HFF-Myc (cell line): ENCODE measurements at regions not wholly inside any gene's neighbourhood (a gene's known extent, or its start where the extent isn't known, plus 50 kb on each side); places are given as distances from the start of the nearest gene placed in this dataset.

Source experiments
- DNase-seq: peaks from one replicate; pipeline ENCODE4 v3.0.0-alpha.2; 2011; ENCODE audit warnings: low read depth; ENCODE audit errors: extremely low read depth
- H3K4me3 ChIP-seq: replicated peaks from 2 replicates; pipeline ENCODE4 v1.5.1; 2011; ENCODE audit warnings: low read depth, mild to moderate bottlenecking, control low read depth, low read length
- TF ChIP-seq, protein P1 (sequence below): IDR thresholded peaks from 2 replicates; pipeline ENCODE4 v1.5.1; 2012; ENCODE audit warnings: mild to moderate bottlenecking, low read depth, low read length, control low read depth; ENCODE audit errors: missing control alignments

DNA sequence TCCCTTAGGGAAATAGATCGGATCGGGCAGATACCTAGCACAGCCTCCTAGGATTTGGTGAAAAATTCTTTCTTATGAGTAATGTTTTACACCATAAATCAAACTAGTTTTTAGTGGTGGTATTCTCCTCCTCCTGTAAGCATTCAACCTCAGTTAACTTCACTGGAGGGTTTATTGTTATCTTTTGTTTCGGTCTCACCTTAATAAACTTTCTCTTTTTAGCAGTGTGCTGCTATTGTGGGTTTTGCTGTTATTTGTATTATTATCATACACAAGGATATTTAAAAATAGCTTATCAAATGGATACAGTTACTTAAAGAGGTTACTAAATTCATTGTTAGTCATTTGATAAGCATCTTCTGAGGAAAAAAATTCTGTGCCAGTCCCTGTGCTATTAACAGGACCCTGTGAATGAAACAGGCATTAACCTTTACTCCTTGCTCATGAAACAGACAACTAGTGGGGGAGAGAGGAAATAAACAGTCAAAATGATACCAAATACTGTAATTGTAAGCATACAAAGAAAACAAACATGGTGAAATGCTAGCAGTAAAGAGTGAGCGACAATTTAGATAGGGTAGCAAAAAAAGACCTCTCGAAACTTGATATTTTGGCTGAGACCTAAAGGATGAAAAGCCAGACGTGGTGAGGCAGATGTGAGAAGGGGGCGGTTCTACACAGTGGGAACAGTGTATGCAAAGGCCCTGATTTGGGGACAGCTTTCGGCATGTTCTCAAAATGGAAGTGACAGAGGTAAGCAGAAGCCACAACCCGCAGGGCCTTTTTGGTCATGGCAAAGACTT is 178.7 kb upstream of the SOX5 start:
- DNase-seq, result no peak
- TF ChIP-seq, protein P1, sequence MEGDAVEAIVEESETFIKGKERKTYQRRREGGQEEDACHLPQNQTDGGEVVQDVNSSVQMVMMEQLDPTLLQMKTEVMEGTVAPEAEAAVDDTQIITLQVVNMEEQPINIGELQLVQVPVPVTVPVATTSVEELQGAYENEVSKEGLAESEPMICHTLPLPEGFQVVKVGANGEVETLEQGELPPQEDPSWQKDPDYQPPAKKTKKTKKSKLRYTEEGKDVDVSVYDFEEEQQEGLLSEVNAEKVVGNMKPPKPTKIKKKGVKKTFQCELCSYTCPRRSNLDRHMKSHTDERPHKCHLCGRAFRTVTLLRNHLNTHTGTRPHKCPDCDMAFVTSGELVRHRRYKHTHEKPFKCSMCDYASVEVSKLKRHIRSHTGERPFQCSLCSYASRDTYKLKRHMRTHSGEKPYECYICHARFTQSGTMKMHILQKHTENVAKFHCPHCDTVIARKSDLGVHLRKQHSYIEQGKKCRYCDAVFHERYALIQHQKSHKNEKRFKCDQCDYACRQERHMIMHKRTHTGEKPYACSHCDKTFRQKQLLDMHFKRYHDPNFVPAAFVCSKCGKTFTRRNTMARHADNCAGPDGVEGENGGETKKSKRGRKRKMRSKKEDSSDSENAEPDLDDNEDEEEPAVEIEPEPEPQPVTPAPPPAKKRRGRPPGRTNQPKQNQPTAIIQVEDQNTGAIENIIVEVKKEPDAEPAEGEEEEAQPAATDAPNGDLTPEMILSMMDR, result no peak
- H3K4me3 ChIP-seq, result no peak overlapping the region

GRCh38 chr12:24125280-24125679 is 175.8 kb upstream of the SOX5 start:
- TF ChIP-seq, protein P1, result no peak
- no peak for DNase-seq
- no peak overlapping the region for H3K4me3 ChIP-seq

DNA sequence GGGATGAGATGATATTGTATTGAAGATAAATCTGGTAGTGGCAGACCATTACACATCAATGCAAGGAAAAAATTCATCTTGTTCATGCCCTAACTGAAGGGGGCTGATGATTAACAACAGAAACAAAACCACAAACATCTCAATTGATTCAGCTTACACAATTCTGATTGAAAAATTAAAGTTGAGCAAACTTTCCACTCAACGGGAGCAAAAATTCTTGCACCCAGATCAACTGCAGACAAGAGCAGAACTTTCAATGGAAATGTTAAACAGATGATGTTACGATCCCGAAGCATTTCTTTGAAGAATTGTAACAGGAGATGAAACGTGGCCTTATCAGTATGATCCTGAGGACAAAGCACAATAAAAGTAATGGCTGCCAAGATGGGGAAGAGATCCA is 172.4 kb upstream of the SOX5 start:
- no peak for DNase-seq
- H3K4me3 ChIP-seq, result no peak overlapping the region
- TF ChIP-seq, protein P1, result no peak

GRCh38 chr12:24118668-24119067 is 169.2 kb upstream of the SOX5 start:
- TF ChIP-seq, protein P1, result no peak
- H3K4me3 ChIP-seq, result no peak overlapping the region
- no peak for DNase-seq

DNA sequence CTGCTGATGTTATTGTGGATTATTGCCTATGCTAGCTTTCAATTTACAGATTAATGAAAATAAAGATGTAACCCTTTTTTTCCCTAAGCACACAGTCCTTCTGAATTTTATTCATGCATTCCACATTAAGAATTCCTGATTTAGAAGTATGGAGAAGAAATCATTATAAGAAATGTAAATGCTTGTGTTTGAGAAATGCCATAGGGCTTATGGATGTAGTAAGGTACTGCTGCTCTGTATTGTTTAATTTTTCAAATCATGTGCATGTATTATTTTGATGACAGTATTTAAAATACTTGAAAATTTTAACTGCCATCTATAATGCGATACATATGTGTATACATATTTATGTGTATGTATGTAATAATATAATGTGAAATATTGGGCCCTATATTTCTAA is 167.1 kb upstream of the SOX5 start:
- DNase-seq, result no peak
- TF ChIP-seq, protein P1, result no peak
- no peak overlapping the region for H3K4me3 ChIP-seq

DNA sequence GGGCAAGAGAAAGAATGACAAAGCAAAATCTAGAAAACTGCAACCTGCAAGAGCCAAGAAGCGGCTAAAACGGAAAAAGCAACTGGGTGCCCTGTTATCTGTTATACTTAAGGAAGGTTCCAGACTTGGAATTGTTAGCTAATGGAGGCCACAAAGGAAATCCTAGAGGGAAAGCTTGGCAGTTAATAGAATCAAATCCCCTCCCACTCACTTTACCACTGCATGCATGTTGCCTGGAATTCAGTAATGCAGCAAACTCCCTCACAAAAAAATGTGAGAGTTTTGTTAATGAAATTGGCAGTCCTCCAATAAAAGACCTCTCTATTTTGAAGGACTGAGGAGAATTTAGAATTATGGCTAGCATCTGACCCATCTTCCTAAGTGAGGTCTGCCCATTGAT is 164.2 kb upstream of the SOX5 start:
- no peak overlapping the region for H3K4me3 ChIP-seq
- TF ChIP-seq, protein P1, result no peak
- no peak for DNase-seq

DNA sequence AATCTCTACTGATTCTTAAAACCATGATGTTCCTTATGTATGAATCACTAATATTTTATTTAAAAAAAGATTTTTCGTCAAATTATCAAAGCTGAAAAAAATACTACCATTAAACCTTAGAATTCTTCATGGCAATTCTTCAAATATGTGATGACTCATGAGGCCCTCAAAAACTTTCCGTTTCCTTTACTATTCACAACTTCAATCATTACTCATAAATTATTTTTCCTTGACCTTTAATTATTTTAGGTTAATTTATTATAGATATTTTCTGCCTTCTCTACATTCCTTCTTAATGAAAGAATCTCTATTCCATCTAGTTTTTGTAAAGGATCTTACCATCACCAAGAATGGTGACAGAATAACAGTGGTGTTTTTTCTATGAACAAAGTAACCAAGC is 162.1 kb upstream of the SOX5 start:
- DNase-seq, result no peak
- TF ChIP-seq, protein P1, result no peak
- no peak overlapping the region for H3K4me3 ChIP-seq
